ENCODE measurements at regions not wholly inside any gene's neighbourhood (a gene's known extent, or its start where the extent isn't known, plus 50 kb on each side); places are given as distances from the start of the nearest gene placed in this dataset.

- POLR2A ChIA-PET = no interaction called here
- Mint-ChIP-seq H3K4me3 (no peak overlapping the region), H3K27ac (no peak overlapping the region), H3K9me3 (peaks cover 31% of the 10 kb centered on the region), H3K36me3 (peaks cover 12% of the 10 kb centered on the region), H3K27me3 (peaks cover 4% of the 10 kb centered on the region), H3K4me1 (ENCODE audit: low read depth) (peaks cover 23% of the 10 kb centered on the region)
- DNase-seq = no peak
- intact Hi-C loops (cut with micrococcal nuclease) = loop anchor here (5.0 to 10.0 kb wide), 3 partner anchors 145 to 545 kb away; no protein-coding TSS in a partner anchor
- CTCF ChIA-PET = no interaction called here
Measured at GRCh38 chr2:237150186-237150585, 64.5 kb downstream of the COPS8 start.

GRCh38 chr2:237150831-237151375, 65.2 kb downstream of the COPS8 start:
- intact Hi-C loops (cut with micrococcal nuclease) = loop anchor here (5.0 to 10.0 kb wide), 3 partner anchors 144 to 544 kb away; no protein-coding TSS in a partner anchor
- Mint-ChIP-seq H3K36me3 (peaks cover 11% of the 10 kb centered on the region), H3K27me3 (peaks cover 4% of the 10 kb centered on the region), H3K4me1 (ENCODE audit: low read depth) (peaks cover 30% of the 10 kb centered on the region), H3K9me3 (peaks cover 26% of the 10 kb centered on the region), H3K27ac (no peak overlapping the region), H3K4me3 (no peak overlapping the region)
- ChIA-PET CTCF (interaction anchor here (0.8 to 1.2 kb wide), 4 partner anchors 14 to 421 kb away, joined by 3 to 7 read pairs (median 3); partner anchors contain the start of gene COPS8), POLR2A (no interaction called here)
- DNase-seq = no peak

GRCh38 chr2:237152361-237152760, 66.7 kb downstream of the COPS8 start:
- H3K27ac Mint-ChIP-seq = no peak overlapping the region
- ChIA-PET POLR2A (no interaction called here), CTCF (no interaction called here)
- H3K4me1 Mint-ChIP-seq (ENCODE audit: low read depth) = peaks cover 42% of the 10 kb centered on the region
- intact Hi-C loops (cut with micrococcal nuclease) = loop anchor here (5.0 to 10.0 kb wide), 3 partner anchors 142 to 542 kb away; no protein-coding TSS in a partner anchor
- no peak overlapping the region for H3K4me3 Mint-ChIP-seq
- peaks cover 4% of the 10 kb centered on the region for H3K27me3 Mint-ChIP-seq
- peaks cover 12% of the 10 kb centered on the region for H3K9me3 Mint-ChIP-seq
- no peak for DNase-seq
- H3K36me3 Mint-ChIP-seq = peaks cover 5% of the 10 kb centered on the region

GRCh38 chr2:237153181-237153580, 67.5 kb downstream of the COPS8 start:
- Mint-ChIP-seq H3K4me1 (ENCODE audit: low read depth) (peaks cover 42% of the 10 kb centered on the region), H3K27ac (no peak overlapping the region), H3K36me3 (peaks cover under 1% of the 10 kb centered on the region), H3K4me3 (no peak overlapping the region), H3K27me3 (peaks cover 4% of the 10 kb centered on the region), H3K9me3 (peaks cover 5% of the 10 kb centered on the region)
- ChIA-PET POLR2A (no interaction called here), CTCF (interaction anchor here (0.6 to 2.6 kb wide), 5 partner anchors 13 to 360 kb away, joined by 4 to 25 read pairs (median 8); no protein-coding TSS in a partner anchor)
- intact Hi-C loops (cut with micrococcal nuclease) = loop anchor here (5.0 to 10.0 kb wide), 3 partner anchors 142 to 542 kb away; no protein-coding TSS in a partner anchor
- DNase-seq = no peak

GRCh38 chr2:237154082-237154638, 68.5 kb downstream of the COPS8 start:
- DNase-seq = peak; percentile 76
- H3K9me3 Mint-ChIP-seq = no peaks in the 10 kb centered on the region
- H3K27ac Mint-ChIP-seq = no peak overlapping the region
- no peak overlapping the region for H3K4me3 Mint-ChIP-seq
- no peaks in the 10 kb centered on the region for H3K36me3 Mint-ChIP-seq
- CTCF ChIA-PET = interaction anchor here (0.7 to 2.6 kb wide), 17 partner anchors 12 to 428 kb away, joined by 3 to 29 read pairs (median 6); no protein-coding TSS in a partner anchor
- POLR2A ChIA-PET = interaction anchor here (0.6 to 1.5 kb wide), 3 partner anchors 69 to 290 kb away, joined by 3 read pairs; no protein-coding TSS in a partner anchor
- intact Hi-C loops (cut with micrococcal nuclease) = loop anchor here (1.0 to 10.0 kb wide), 8 partner anchors 31 to 541 kb away; no protein-coding TSS in a partner anchor
- H3K27me3 Mint-ChIP-seq = peaks cover 4% of the 10 kb centered on the region
- peaks cover 44% of the 10 kb centered on the region for H3K4me1 Mint-ChIP-seq (ENCODE audit: low read depth)

GRCh38 chr2:237154884-237155851, 69.5 kb downstream of the COPS8 start:
- Mint-ChIP-seq H3K36me3 (no peaks in the 10 kb centered on the region), H3K27ac (peak overlapping the region; percentile 74), H3K27me3 (peaks cover 4% of the 10 kb centered on the region), H3K9me3 (no peaks in the 10 kb centered on the region), H3K4me3 (no peak overlapping the region), H3K4me1 (ENCODE audit: low read depth) (peaks cover 41% of the 10 kb centered on the region)
- ChIA-PET POLR2A (interaction anchor here (0.6 to 1.5 kb wide), 4 partner anchors 70 to 289 kb away, joined by 3 read pairs; no protein-coding TSS in a partner anchor), CTCF (interaction anchor here (0.8 to 2.6 kb wide), 12 partner anchors 11 to 427 kb away, joined by 4 to 29 read pairs (median 7); no protein-coding TSS in a partner anchor)
- peak; percentile 76 for DNase-seq
- intact Hi-C loops (cut with micrococcal nuclease) = loop anchor here (1.0 to 10.0 kb wide), 8 partner anchors 32 to 540 kb away; no protein-coding TSS in a partner anchor

- Mint-ChIP-seq H3K4me3 (no peak overlapping the region), H3K4me1 (ENCODE audit: low read depth) (peaks cover 41% of the 10 kb centered on the region), H3K27me3 (peaks cover 4% of the 10 kb centered on the region), H3K9me3 (no peaks in the 10 kb centered on the region), H3K27ac (peak overlapping the region; percentile 74), H3K36me3 (no peaks in the 10 kb centered on the region)
- CTCF ChIA-PET = interaction anchor here (1.0 to 1.8 kb wide), 4 partner anchors 10 to 416 kb away, joined by 3 to 5 read pairs (median 4); no protein-coding TSS in a partner anchor
- intact Hi-C loops (cut with micrococcal nuclease) = loop anchor here (1.0 to 10.0 kb wide), 4 partner anchors 139 to 539 kb away; no protein-coding TSS in a partner anchor
- DNase-seq = peak; percentile 81
- POLR2A ChIA-PET = interaction anchor here (0.8 kb wide), 1 partner anchor 285 kb away, joined by 3 read pairs; no protein-coding TSS in a partner anchor
Measured at GRCh38 chr2:237156031-237156856, 70.6 kb downstream of the COPS8 start.

- Mint-ChIP-seq H3K4me3 (no peak overlapping the region), H3K9me3 (no peaks in the 10 kb centered on the region), H3K4me1 (ENCODE audit: low read depth) (peaks cover 41% of the 10 kb centered on the region), H3K27ac (peak overlapping the region; percentile 74), H3K36me3 (no peaks in the 10 kb centered on the region), H3K27me3 (peaks cover 1% of the 10 kb centered on the region)
- ChIA-PET POLR2A (no interaction called here), CTCF (interaction anchor here (1.0 to 1.9 kb wide), 5 partner anchors 9 to 415 kb away, joined by 3 to 5 read pairs (median 4); no protein-coding TSS in a partner anchor)
- intact Hi-C loops (cut with micrococcal nuclease) = loop anchor here (1.0 to 10.0 kb wide), 4 partner anchors 138 to 538 kb away; no protein-coding TSS in a partner anchor
- DNase-seq = no peak
Measured at GRCh38 chr2:237156857-237157779, 71.4 kb downstream of the COPS8 start.

- H3K27me3 Mint-ChIP-seq = no peaks in the 10 kb centered on the region
- H3K36me3 Mint-ChIP-seq = no peaks in the 10 kb centered on the region
- H3K9me3 Mint-ChIP-seq = no peaks in the 10 kb centered on the region
- intact Hi-C loops (cut with micrococcal nuclease) = loop anchor here (10.0 kb wide), 2 partner anchors 137 to 537 kb away; no protein-coding TSS in a partner anchor
- ChIA-PET CTCF (interaction anchor here (1.8 to 1.9 kb wide), 2 partner anchors 8 to 414 kb away, joined by 4 read pairs; no protein-coding TSS in a partner anchor), POLR2A (no interaction called here)
- H3K4me1 Mint-ChIP-seq (ENCODE audit: low read depth) = peaks cover 41% of the 10 kb centered on the region
- H3K27ac Mint-ChIP-seq = no peak overlapping the region
- no peak overlapping the region for H3K4me3 Mint-ChIP-seq
- no peak for DNase-seq
Measured at GRCh38 chr2:237157780-237158102, 72.1 kb downstream of the COPS8 start.

GRCh38 chr2:237158194-237158593, 72.5 kb downstream of the COPS8 start:
- Mint-ChIP-seq H3K4me1 (ENCODE audit: low read depth) (peaks cover 41% of the 10 kb centered on the region), H3K27ac (no peak overlapping the region), H3K4me3 (no peak overlapping the region), H3K27me3 (no peaks in the 10 kb centered on the region), H3K36me3 (no peaks in the 10 kb centered on the region), H3K9me3 (no peaks in the 10 kb centered on the region)
- no peak for DNase-seq
- intact Hi-C loops (cut with micrococcal nuclease) = loop anchor here (10.0 kb wide), 2 partner anchors 137 to 537 kb away; no protein-coding TSS in a partner anchor
- POLR2A ChIA-PET = no interaction called here
- CTCF ChIA-PET = interaction anchor here (1.9 kb wide), 1 partner anchor 413 kb away, joined by 4 read pairs; no protein-coding TSS in a partner anchor
